Prostate gland (tissue), 2 donors: ENCODE measurements at regions not wholly inside any gene's neighbourhood (a gene's known extent, or its start where the extent isn't known, plus 50 kb on each side); places are given as distances from the start of the nearest gene placed in this dataset.

Experiments used
- CTCF ChIP-seq, 4 experiments: fragments of 200-600 bp in 2 of 4; fragments of 450-650 bp in 2 of 4; sonication (generic) in 2 of 4; IDR thresholded peaks; 1 replicate in 3 of 4; 2 replicates in 1 of 4; pipeline ENCODE4 v1.5.1; 2016 to 2019; ENCODE audit warnings: antibody characterized with exemption in 4 of 4, mild to moderate bottlenecking in 2 of 4, moderate library complexity in 2 of 4
- POLR2A ChIP-seq: fragments of 450-650 bp; IDR thresholded peaks from one replicate; pipeline ENCODE4 v1.6.1; 2016; ENCODE audit warnings: antibody characterized with exemption, mild to moderate bottlenecking
- POLR2AphosphoS5 ChIP-seq: sonication (generic); formaldehyde crosslinking; IDR thresholded peaks from one replicate; pipeline ENCODE4 v1.6.1; 2017; ENCODE audit warnings: antibody characterized with exemption

GRCh38 chr10:118955531-118955930 lies 74.0 kb upstream of the NANOS1 start:
- no peak for TF ChIP-seq CTCF (IDR thresholded peaks at IDR 0.05)
- no peak for TF ChIP-seq POLR2AphosphoS5
- no peak for TF ChIP-seq POLR2A
